Liver (tissue), 7 donors: ENCODE measurements at regions not wholly inside any gene's neighbourhood (a gene's known extent, or its start where the extent isn't known, plus 50 kb on each side); places are given as distances from the start of the nearest gene placed in this dataset.
A peak's percentile ranks its signal among the peaks of the same experiment; 100 is the strongest.

Experiments
- DNase-seq: peaks from one replicate; pipeline ENCODE4 v3.0.0-alpha.2; 2017; ENCODE audit warnings: low spot score
- H3K27ac ChIP-seq, 2 donors: one replicate each; pipeline ENCODE4 v1.7.0; 2013; ENCODE audit warnings: inconsistent platforms in 2 of 2, low read length in 2 of 2, control low read depth in 1 of 2, low read depth in 1 of 2, mild to moderate bottlenecking in 1 of 2
- H3K27me3 ChIP-seq, 4 donors: one replicate each; pipeline versions ENCODE4 v1.6.1 to v1.7.0; 2013; ENCODE audit warnings: low read length in 3 of 4, inconsistent platforms in 1 of 4, mild to moderate bottlenecking in 1 of 4, moderate library complexity in 1 of 4; ENCODE audit not compliant: control insufficient read depth in 4 of 4, insufficient read depth in 4 of 4
- H3K36me3 ChIP-seq, 4 donors: one replicate each; pipeline versions ENCODE4 v1.6.1 to v1.7.0; 2013; ENCODE audit warnings: low read length in 3 of 4, mild to moderate bottlenecking in 3 of 4, low read depth in 1 of 4, moderate library complexity in 1 of 4; ENCODE audit not compliant: control insufficient read depth in 4 of 4, insufficient read depth in 3 of 4
- H3K4me1 ChIP-seq, 4 donors: one replicate each; pipeline versions ENCODE4 v1.6.1 to v1.7.0; 2013; ENCODE audit warnings: low read length in 3 of 4, mild to moderate bottlenecking in 3 of 4, moderate library complexity in 1 of 4; ENCODE audit not compliant: control insufficient read depth in 4 of 4, insufficient read depth in 4 of 4
- H3K4me3 ChIP-seq, 3 donors: one replicate each; pipeline versions ENCODE4 v1.6.1 to v1.7.0; 2013; ENCODE audit warnings: low read length in 3 of 3, control low read depth in 1 of 3, low read depth in 1 of 3, mild to moderate bottlenecking in 1 of 3
- H3K9ac ChIP-seq, 2 donors: one replicate each; pipeline ENCODE4 v1.7.0; 2013; ENCODE audit warnings: low read length in 2 of 2, mild to moderate bottlenecking in 2 of 2, moderate library complexity in 2 of 2, control low read depth in 1 of 2, low read depth in 1 of 2
- H3K9me3 ChIP-seq, 4 donors: one replicate each; pipeline versions ENCODE4 v1.6.1 to v1.7.0; 2013; ENCODE audit warnings: low read length in 3 of 4; ENCODE audit not compliant: control insufficient read depth in 4 of 4
- FOXA2 ChIP-seq: IDR thresholded peaks from 2 replicates; pipeline ENCODE4 v1.6.1; 2016; ENCODE audit warnings: antibody characterized with exemption
- GABPA ChIP-seq, 2 donors: IDR thresholded peaks in 1 of 2; conservative IDR thresholded peaks in 1 of 2; 2 replicates each; pipeline ENCODE4 v1.6.1; 2016; ENCODE audit warnings: antibody characterized with exemption in 2 of 2, mild to moderate bottlenecking in 1 of 2, moderate library complexity in 1 of 2
- HNF4A ChIP-seq, 2 donors: conservative IDR thresholded peaks; 2 replicates each; pipeline ENCODE4 v1.6.1; 2016; ENCODE audit warnings: antibody characterized with exemption in 2 of 2, mild to moderate bottlenecking in 2 of 2
- HNF4G ChIP-seq: IDR thresholded peaks from 2 replicates; pipeline ENCODE4 v1.6.1; 2016; ENCODE audit warnings: antibody characterized with exemption
- JUND ChIP-seq, 2 donors: IDR thresholded peaks; 2 replicates each; pipeline ENCODE4 v1.6.1; 2016; ENCODE audit warnings: antibody characterized with exemption in 2 of 2
- NR2F2 ChIP-seq: IDR thresholded peaks from 2 replicates; pipeline ENCODE4 v1.6.1; 2016; ENCODE audit warnings: antibody characterized with exemption
- RXRA ChIP-seq, 2 donors: IDR thresholded peaks; 2 replicates each; pipeline ENCODE4 v1.6.1; 2017 to 2018; ENCODE audit warnings: antibody characterized with exemption in 2 of 2, mild to moderate bottlenecking in 1 of 2
- YY1 ChIP-seq: IDR thresholded peaks from 2 replicates; pipeline ENCODE4 v1.6.1; 2016; ENCODE audit warnings: antibody characterized with exemption, mild to moderate bottlenecking
- WGBS: extraction: QIAGEN DNeasy Blood & Tissue Kit; methylation state at CpG from one replicate; pipeline ENCODE4 v1.1.7; 2013; 5-methylcytosine and 5-hydroxymethylcytosine counted together
- TF ChIP-seq, protein P1 (sequence below): IDR thresholded peaks from 2 replicates; pipeline ENCODE4 v1.6.1; 2016; ENCODE audit warnings: antibody characterized with exemption
- TF ChIP-seq, protein P2 (sequence below): IDR thresholded peaks from 2 replicates; pipeline ENCODE4 v1.6.1; 2016; ENCODE audit warnings: antibody characterized with exemption
- donor health status: healthy.
- donor health status: healthy.
- donor health status: healthy.
- donor health status: healthy.

DNA sequence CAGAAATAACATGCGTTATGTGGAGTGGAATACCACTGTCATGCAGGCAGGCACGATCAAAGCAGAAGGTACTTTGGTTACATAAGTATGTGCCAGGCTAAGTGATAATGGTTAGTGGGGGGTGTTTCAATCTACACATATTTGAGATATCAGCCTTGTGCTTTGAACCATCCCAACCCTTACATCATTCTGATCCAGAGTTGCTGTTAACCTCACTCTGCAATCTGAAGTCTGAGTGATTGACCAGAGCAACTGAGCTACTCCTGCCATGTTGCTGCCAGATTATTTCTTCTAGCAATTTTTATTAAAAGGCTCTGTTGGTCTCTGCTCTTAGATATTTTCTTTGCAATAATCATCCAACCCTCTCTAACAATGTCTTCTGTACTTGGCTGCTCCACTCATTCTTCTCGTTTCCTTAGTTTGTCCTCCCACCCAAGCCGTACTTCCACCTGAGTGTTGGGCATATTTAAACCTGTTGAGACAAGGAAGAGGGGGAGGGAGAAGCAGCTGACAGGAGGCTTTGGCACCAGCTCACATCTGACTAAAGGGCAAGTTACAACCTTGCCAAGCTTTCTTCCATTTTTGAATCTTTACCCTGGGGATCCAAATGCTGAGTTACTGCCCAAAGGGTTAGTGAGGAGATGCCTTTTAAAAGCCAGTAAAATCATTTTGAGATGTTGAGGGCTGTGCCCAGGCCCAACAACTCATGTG lies 114.1 kb upstream of the SESN3 start:
- Histone ChIP-seq H3K36me3 (no peaks in the 10 kb centered on the region), H3K27me3 (no peaks in the 10 kb centered on the region), H3K27ac (no peak overlapping the region), H3K9ac (no peak overlapping the region), H3K4me1 (peaks cover 0 to 8% (median 3%) of the 10 kb centered on the region in 4 donors), H3K9me3 (peaks cover 0 to 4% (median 0%) of the 10 kb centered on the region in 4 donors), H3K4me3 (no peak overlapping the region)
- 73% methylated on average over 4 of the region's 4 CpGs for WGBS
- no peak for DNase-seq
- TF ChIP-seq YY1 (peak; percentile 47), HNF4A (conservative IDR thresholded peaks at IDR 0.05) (peak; percentile 44 to 62)
- TF ChIP-seq, protein P1, sequence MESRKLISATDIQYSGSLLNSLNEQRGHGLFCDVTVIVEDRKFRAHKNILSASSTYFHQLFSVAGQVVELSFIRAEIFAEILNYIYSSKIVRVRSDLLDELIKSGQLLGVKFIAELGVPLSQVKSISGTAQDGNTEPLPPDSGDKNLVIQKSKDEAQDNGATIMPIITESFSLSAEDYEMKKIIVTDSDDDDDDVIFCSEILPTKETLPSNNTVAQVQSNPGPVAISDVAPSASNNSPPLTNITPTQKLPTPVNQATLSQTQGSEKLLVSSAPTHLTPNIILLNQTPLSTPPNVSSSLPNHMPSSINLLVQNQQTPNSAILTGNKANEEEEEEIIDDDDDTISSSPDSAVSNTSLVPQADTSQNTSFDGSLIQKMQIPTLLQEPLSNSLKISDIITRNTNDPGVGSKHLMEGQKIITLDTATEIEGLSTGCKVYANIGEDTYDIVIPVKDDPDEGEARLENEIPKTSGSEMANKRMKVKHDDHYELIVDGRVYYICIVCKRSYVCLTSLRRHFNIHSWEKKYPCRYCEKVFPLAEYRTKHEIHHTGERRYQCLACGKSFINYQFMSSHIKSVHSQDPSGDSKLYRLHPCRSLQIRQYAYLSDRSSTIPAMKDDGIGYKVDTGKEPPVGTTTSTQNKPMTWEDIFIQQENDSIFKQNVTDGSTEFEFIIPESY = no peak

DNA sequence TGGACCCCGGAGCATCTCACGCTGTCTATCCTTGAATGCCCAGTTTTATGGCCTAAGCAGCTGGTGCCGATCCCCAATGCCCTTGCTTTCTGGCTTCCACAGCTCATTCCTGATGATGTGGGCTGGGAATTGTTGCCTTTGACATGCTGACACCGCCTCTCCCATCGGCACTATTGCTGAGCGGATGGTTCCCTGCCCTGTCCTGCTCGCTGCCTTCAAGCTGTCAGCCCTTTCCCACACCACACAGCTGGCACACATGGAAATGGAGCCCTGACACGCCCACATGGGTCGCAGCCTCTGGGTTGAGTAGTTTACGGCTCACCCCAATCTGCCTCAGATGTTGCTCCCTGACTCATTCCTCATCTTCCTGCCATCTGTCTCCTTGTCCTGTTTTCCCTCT lies 110.2 kb upstream of the SESN3 start:
- DNase-seq = no peak
- WGBS = 84% methylated on average over 10 of the region's 10 CpGs

DNA sequence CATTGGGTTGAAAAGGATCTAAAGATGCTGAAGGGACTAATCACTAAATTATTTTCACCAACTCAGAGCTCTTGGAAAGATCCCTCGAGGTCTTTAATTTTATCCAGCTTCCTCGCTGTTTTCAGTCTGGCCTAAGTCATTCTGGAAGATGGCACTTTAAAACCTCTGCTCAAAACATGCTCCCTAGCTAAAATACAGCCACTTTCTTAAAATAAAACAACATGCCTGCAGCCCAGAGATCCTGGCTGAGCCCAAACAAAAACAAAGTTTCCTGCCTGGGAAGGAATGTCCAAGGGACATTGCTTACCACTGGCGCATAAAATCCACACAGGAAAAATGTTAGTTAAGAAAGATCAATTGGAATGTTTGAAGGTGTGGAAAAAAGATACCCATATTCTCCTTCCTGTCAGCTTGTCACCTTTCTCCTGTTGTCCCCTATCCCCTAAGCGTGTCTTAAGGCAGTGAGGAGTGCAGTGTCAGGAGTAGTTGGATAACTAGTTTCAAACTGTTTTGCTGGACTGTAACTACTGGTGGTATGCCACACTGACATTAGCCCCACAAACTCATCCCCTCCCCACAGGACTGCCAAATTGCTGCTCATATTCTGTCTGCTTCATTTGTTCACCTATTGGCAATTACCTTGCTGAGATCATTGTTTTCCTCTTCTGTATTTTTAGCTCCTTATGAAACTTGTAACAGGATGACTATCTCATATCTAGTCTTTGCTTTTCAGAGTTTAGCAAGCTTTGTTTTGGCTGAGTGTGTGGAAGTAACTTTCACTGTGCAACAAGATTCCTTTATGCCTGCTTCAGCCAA lies 108.3 kb upstream of the SESN3 start:
- H3K9me3 ChIP-seq = no peaks in the 10 kb centered on the region
- H3K4me3 ChIP-seq = no peak overlapping the region
- H3K4me1 ChIP-seq = peaks cover 5 to 27% (median 24%) of the 10 kb centered on the region in 4 donors
- H3K9ac ChIP-seq = peak overlapping the region in 1 of 2 donors; percentile 10
- no peak for DNase-seq
- H3K27me3 ChIP-seq = no peaks in the 10 kb centered on the region
- H3K36me3 ChIP-seq = no peaks in the 10 kb centered on the region
- TF ChIP-seq GABPA (IDR thresholded peaks at IDR 0.05 in 1 of 2, conservative IDR thresholded peaks at IDR 0.05 in 1 of 2) (no peak), NR2F2 (no peak), JUND (IDR thresholded peaks at IDR 0.05) (peak in 1 of 2 donors; percentile 10)
- H3K27ac ChIP-seq = peak overlapping the region; percentile 68 to 71
- WGBS = 63% methylated on average over 4 of the region's 4 CpGs

More for the DNA sequence above, 110.2 kb upstream of the SESN3 start:
- Histone ChIP-seq H3K36me3 (no peaks in the 10 kb centered on the region), H3K9me3 (no peaks in the 10 kb centered on the region), H3K4me1 (peaks cover 5 to 31% (median 28%) of the 10 kb centered on the region in 4 donors), H3K9ac (no peak overlapping the region), H3K27ac (no peak overlapping the region), H3K4me3 (no peak overlapping the region), H3K27me3 (no peaks in the 10 kb centered on the region)
- TF ChIP-seq GABPA (IDR thresholded peaks at IDR 0.05 in 1 of 2, conservative IDR thresholded peaks at IDR 0.05 in 1 of 2) (no peak), FOXA2 (no peak), RXRA (IDR thresholded peaks at IDR 0.05) (no peak), HNF4G (no peak), JUND (IDR thresholded peaks at IDR 0.05) (no peak)
- TF ChIP-seq, protein P2, sequence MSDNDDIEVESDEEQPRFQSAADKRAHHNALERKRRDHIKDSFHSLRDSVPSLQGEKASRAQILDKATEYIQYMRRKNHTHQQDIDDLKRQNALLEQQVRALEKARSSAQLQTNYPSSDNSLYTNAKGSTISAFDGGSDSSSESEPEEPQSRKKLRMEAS = no peak
